ENCODE measurements at regions not wholly inside any gene's neighbourhood (a gene's known extent, or its start where the extent isn't known, plus 50 kb on each side); places are given as distances from the start of the nearest gene placed in this dataset.

GRCh38 chr4:175559126-175559525, 252.9 kb downstream of the GPM6A start:
- TF ChIP-seq THAP12 (CRISPR knock-in tag; IDR thresholded peaks at IDR 0.05) (no peak), ZNF175 (CRISPR knock-in tag; IDR thresholded peaks at IDR 0.05; ENCODE audit: low read depth) (no peak), TAF1 (IDR thresholded peaks at IDR 0.05; ENCODE audit: control insufficient read depth, extremely low read depth, insufficient read depth, low read length, severe bottlenecking) (no peak), SIN3A (IDR thresholded peaks at IDR 0.05; ENCODE audit: borderline replicate concordance in 2 of 2, control insufficient read depth in 1 of 2, low read depth in 2 of 2, low read length in 2 of 2) (no peak), TCF7L2 (IDR thresholded peaks at IDR 0.05; ENCODE audit: low read depth, low read length) (no peak), SMC3 (conservative IDR thresholded peaks at IDR 0.05; ENCODE audit: insufficient read depth, low read depth, low read length) (no peak), CTCF (IDR thresholded peaks at IDR 0.05 in 2 of 3, conservative IDR thresholded peaks at IDR 0.05 in 1 of 3; ENCODE audit: insufficient read depth in 2 of 3, low read depth in 1 of 3, low read length in 3 of 3) (no peak), JUN (IDR thresholded peaks at IDR 0.05; ENCODE audit: borderline replicate concordance, low read depth, low read length) (no peak), JUN (CRISPR knock-in tag; IDR thresholded peaks at IDR 0.05; ENCODE audit: borderline replicate concordance) (no peak), HDGF (IDR thresholded peaks at IDR 0.05) (no peak), ADNP (tag; IDR thresholded peaks at IDR 0.05) (no peak), SP1 (CRISPR knock-in tag; IDR thresholded peaks at IDR 0.05) (no peak), TEAD2 (tag; IDR thresholded peaks at IDR 0.05) (no peak)

Data from K562 (cell line).